ENCODE measurements at regions not wholly inside any gene's neighbourhood (a gene's known extent, or its start where the extent isn't known, plus 50 kb on each side); places are given as distances from the start of the nearest gene placed in this dataset.

GRCh38 chr1:193707271-193708021 lies 521.0 kb upstream of the B3GALT2 start:
- H3K27ac ChIP-seq (ENCODE audit: low read depth, low read length, poor library complexity, severe bottlenecking) = no peak overlapping the region
- no peaks in the 10 kb centered on the region for H3K9me2 ChIP-seq (ENCODE audit: low read depth, low read length)
- no peaks in the 10 kb centered on the region for H4K20me1 ChIP-seq (ENCODE audit: insufficient read depth, low read length)
- H2AFZ ChIP-seq (ENCODE audit: low read length) = peak overlapping the region; percentile 40; the same call in 1 of the 2 replicates
- no peaks in the 10 kb centered on the region for H3K36me3 ChIP-seq (ENCODE audit: insufficient read depth, low read length)
- H3F3A ChIP-seq (ENCODE audit: insufficient read depth, low read length) = no peaks in the 10 kb centered on the region
- no peaks in the 10 kb centered on the region for H3K9me3 ChIP-seq (ENCODE audit: low read length)
- H3K79me2 ChIP-seq (ENCODE audit: insufficient read depth, low read length) = no peaks in the 10 kb centered on the region
- H3K9ac ChIP-seq (ENCODE audit: low read length) = no peak overlapping the region
- TF ChIP-seq CTCF (IDR thresholded peaks at IDR 0.05; ENCODE audit: low read length) (no peak), EZH2 (IDR thresholded peaks at IDR 0.05; ENCODE audit: borderline replicate concordance, low read length) (no peak)
- H3K4me3 ChIP-seq (ENCODE audit: low read depth, low read length, poor library complexity, severe bottlenecking) = no peak overlapping the region
- no peaks in the 10 kb centered on the region for H3K27me3 ChIP-seq (ENCODE audit: insufficient read depth, low read length)
- peaks cover 6% of the 10 kb centered on the region for H3K4me1 ChIP-seq (ENCODE audit: insufficient read depth, low read length, severe bottlenecking)
- no peak overlapping the region for H3K4me2 ChIP-seq (ENCODE audit: low read length)

- H3K27ac ChIP-seq (ENCODE audit: low read depth, low read length, poor library complexity, severe bottlenecking) = no peak overlapping the region
- no peak overlapping the region for H3K4me3 ChIP-seq (ENCODE audit: low read depth, low read length, poor library complexity, severe bottlenecking)
- H3F3A ChIP-seq (ENCODE audit: insufficient read depth, low read length) = no peaks in the 10 kb centered on the region
- H3K27me3 ChIP-seq (ENCODE audit: insufficient read depth, low read length) = no peaks in the 10 kb centered on the region
- no peaks in the 10 kb centered on the region for H3K79me2 ChIP-seq (ENCODE audit: insufficient read depth, low read length)
- peaks cover 2% of the 10 kb centered on the region for H3K4me1 ChIP-seq (ENCODE audit: insufficient read depth, low read length, severe bottlenecking)
- no peaks in the 10 kb centered on the region for H3K9me2 ChIP-seq (ENCODE audit: low read depth, low read length)
- no peaks in the 10 kb centered on the region for H3K9me3 ChIP-seq (ENCODE audit: low read length)
- H3K36me3 ChIP-seq (ENCODE audit: insufficient read depth, low read length) = no peaks in the 10 kb centered on the region
- H4K20me1 ChIP-seq (ENCODE audit: insufficient read depth, low read length) = no peaks in the 10 kb centered on the region
- no peak overlapping the region for H2AFZ ChIP-seq (ENCODE audit: low read length)
- H3K4me2 ChIP-seq (ENCODE audit: low read length) = no peak overlapping the region
- H3K9ac ChIP-seq (ENCODE audit: low read length) = no peak overlapping the region
- TF ChIP-seq EZH2 (IDR thresholded peaks at IDR 0.05; ENCODE audit: borderline replicate concordance, low read length) (no peak), CTCF (IDR thresholded peaks at IDR 0.05; ENCODE audit: low read length) (no peak)
These were observed 520.4 kb upstream of the B3GALT2 start for GRCh38 chr1:193706766-193707165.

GRCh38 chr1:193705554-193705981 lies 519.2 kb upstream of the B3GALT2 start:
- no peak overlapping the region for H3K4me2 ChIP-seq (ENCODE audit: low read length)
- no peaks in the 10 kb centered on the region for H3K4me1 ChIP-seq (ENCODE audit: insufficient read depth, low read length, severe bottlenecking)
- H3K27ac ChIP-seq (ENCODE audit: low read depth, low read length, poor library complexity, severe bottlenecking) = no peak overlapping the region
- H3K9me2 ChIP-seq (ENCODE audit: low read depth, low read length) = no peaks in the 10 kb centered on the region
- H3K79me2 ChIP-seq (ENCODE audit: insufficient read depth, low read length) = no peaks in the 10 kb centered on the region
- H3K4me3 ChIP-seq (ENCODE audit: low read depth, low read length, poor library complexity, severe bottlenecking) = no peak overlapping the region
- H2AFZ ChIP-seq (ENCODE audit: low read length) = no peak overlapping the region
- no peaks in the 10 kb centered on the region for H3K36me3 ChIP-seq (ENCODE audit: insufficient read depth, low read length)
- TF ChIP-seq EZH2 (IDR thresholded peaks at IDR 0.05; ENCODE audit: borderline replicate concordance, low read length) = no peak
- no peak for TF ChIP-seq CTCF (IDR thresholded peaks at IDR 0.05; ENCODE audit: low read length)
- no peaks in the 10 kb centered on the region for H3F3A ChIP-seq (ENCODE audit: insufficient read depth, low read length)
- no peaks in the 10 kb centered on the region for H3K9me3 ChIP-seq (ENCODE audit: low read length)
- no peak overlapping the region for H3K9ac ChIP-seq (ENCODE audit: low read length)
- no peaks in the 10 kb centered on the region for H3K27me3 ChIP-seq (ENCODE audit: insufficient read depth, low read length)
- no peaks in the 10 kb centered on the region for H4K20me1 ChIP-seq (ENCODE audit: insufficient read depth, low read length)
